Activated CD8-positive, alpha-beta T cell treated with anti-CD3 and anti-CD28 coated beads for 36 hours (primary cell): ENCODE measurements at regions not wholly inside any gene's neighbourhood (a gene's known extent, or its start where the extent isn't known, plus 50 kb on each side); places are given as distances from the start of the nearest gene placed in this dataset.
A peak's percentile ranks its signal among the peaks of the same experiment; 100 is the strongest.

ENCODE experiments used
- ATAC-seq: fragments of 200-7000 bp; cut with Tn5 transposase; one replicate; pipeline ENCODE4 v1.10.0; 2021; ENCODE audit warnings: mild to moderate bottlenecking, moderate library complexity
- CTCF ChIA-PET: fragments of 350-600 bp; sonication (Branson Sonifier 250); formaldehyde crosslinking; loops from one replicate; lab custom pipeline; 2021; ENCODE audit warnings: antibody characterized with exemption; lab: Charles Lee
- POLR2A ChIA-PET: fragments of 350-600 bp; sonication (Branson Sonifier 250); formaldehyde crosslinking; loops from one replicate; lab custom pipeline; 2021; ENCODE audit warnings: antibody characterized with exemption; lab: Charles Lee
- DNase-seq: peaks from one replicate; pipeline ENCODE4 v3.0.0-alpha.2; 2020
- H3K27ac Mint-ChIP-seq: one replicate; pipeline ENCODE4 v1.8.0; 2021; ENCODE audit warnings: mild to moderate bottlenecking, mixed read lengths
- H3K27me3 Mint-ChIP-seq: one replicate; pipeline ENCODE4 v1.8.0; 2021; ENCODE audit warnings: mixed read lengths
- H3K36me3 Mint-ChIP-seq: one replicate; pipeline ENCODE4 v1.8.0; 2021; ENCODE audit warnings: low read depth, mixed read lengths
- H3K4me1 Mint-ChIP-seq: one replicate; pipeline ENCODE4 v1.8.0; 2021; ENCODE audit warnings: low read depth, mixed read lengths
- H3K4me3 Mint-ChIP-seq: one replicate; pipeline ENCODE4 v1.8.0; 2021; ENCODE audit warnings: mild to moderate bottlenecking, moderate library complexity, mixed read lengths
- H3K9me3 Mint-ChIP-seq: one replicate; pipeline ENCODE4 v1.8.0; 2021; ENCODE audit warnings: mixed read lengths
- intact Hi-C: fragments of 100-400 bp; cut with micrococcal nuclease; formaldehyde crosslinking; loops from one replicate; pipeline ENCODE4 v1.10.0; 2022
- TF ChIP-seq, protein P1 (sequence below): fragments of 200-600 bp; IDR thresholded peaks from one replicate; pipeline ENCODE4 v1.8.0; 2022; ENCODE audit warnings: antibody characterized with exemption, mild to moderate bottlenecking

DNA sequence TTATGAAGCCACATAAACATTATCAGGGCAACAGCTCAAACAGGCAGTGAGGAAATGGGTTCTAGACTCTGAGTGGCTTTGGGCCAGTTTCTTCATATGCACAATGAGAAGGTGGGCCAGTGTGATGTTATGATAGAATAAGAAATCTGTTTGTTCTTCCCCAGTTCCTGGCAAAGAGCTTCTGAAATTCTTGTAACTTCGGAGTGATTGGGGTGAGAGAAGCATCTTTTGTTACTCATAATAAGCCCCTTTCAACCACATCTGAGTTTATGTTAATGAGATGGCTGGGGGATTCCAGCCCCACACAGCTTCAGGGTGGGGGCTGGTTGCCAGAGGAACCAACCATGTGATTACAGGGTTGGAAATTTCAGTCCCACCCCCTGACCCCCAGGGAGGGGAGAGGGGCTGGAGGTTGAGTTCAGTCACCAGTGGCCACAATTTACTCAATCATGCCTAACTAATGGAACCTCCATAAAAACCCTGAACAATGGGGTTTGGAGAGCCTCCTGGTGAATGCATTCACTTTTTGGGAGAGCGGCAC lies 57.0 kb upstream of the FRMD4B start:
- TF ChIP-seq, protein P1, sequence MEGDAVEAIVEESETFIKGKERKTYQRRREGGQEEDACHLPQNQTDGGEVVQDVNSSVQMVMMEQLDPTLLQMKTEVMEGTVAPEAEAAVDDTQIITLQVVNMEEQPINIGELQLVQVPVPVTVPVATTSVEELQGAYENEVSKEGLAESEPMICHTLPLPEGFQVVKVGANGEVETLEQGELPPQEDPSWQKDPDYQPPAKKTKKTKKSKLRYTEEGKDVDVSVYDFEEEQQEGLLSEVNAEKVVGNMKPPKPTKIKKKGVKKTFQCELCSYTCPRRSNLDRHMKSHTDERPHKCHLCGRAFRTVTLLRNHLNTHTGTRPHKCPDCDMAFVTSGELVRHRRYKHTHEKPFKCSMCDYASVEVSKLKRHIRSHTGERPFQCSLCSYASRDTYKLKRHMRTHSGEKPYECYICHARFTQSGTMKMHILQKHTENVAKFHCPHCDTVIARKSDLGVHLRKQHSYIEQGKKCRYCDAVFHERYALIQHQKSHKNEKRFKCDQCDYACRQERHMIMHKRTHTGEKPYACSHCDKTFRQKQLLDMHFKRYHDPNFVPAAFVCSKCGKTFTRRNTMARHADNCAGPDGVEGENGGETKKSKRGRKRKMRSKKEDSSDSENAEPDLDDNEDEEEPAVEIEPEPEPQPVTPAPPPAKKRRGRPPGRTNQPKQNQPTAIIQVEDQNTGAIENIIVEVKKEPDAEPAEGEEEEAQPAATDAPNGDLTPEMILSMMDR, result no peak
- H3K4me1 Mint-ChIP-seq, result peaks cover 5% of the 10 kb centered on the region
- peaks cover 11% of the 10 kb centered on the region for H3K27me3 Mint-ChIP-seq
- ChIA-PET CTCF (interaction anchor here (1.2 to 4.0 kb wide), 3 partner anchors 12 to 33 kb away, joined by 3 to 25 read pairs (median 7); no protein-coding TSS in a partner anchor), POLR2A (interaction anchor here (0.9 kb wide), 1 partner anchor 231 kb away, joined by 3 read pairs; no protein-coding TSS in a partner anchor)
- H3K27ac Mint-ChIP-seq, result no peak overlapping the region
- intact Hi-C loops, result no loop called here
- no peaks in the 10 kb centered on the region for H3K9me3 Mint-ChIP-seq
- ATAC-seq, result peak; percentile 78
- peak; percentile 39 for DNase-seq
- H3K36me3 Mint-ChIP-seq, result no peaks in the 10 kb centered on the region
- H3K4me3 Mint-ChIP-seq, result no peak overlapping the region

DNA sequence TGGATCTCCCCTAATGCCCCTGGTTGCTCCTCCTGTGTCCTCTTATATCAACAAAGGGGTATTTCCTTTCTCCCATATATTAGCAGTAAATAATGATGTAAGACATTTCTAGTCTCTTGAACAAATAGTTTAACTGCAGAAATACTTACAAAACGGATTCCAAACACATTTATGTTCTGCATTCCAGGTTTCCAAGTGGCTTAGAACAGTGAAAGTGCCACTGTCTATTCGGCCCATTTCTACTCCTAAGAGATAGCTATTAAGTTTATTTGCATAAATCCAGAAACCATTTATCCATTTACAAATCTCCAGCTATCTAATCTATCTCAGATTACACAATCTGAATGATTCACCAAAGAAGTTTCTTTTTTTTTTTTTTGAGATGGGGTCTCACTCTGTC lies 55.8 kb upstream of the FRMD4B start:
- Mint-ChIP-seq H3K9me3 (no peaks in the 10 kb centered on the region), H3K27ac (no peak overlapping the region), H3K27me3 (peaks cover 9% of the 10 kb centered on the region), H3K36me3 (no peaks in the 10 kb centered on the region), H3K4me3 (no peak overlapping the region), H3K4me1 (peaks cover 5% of the 10 kb centered on the region)
- DNase-seq (no peak), ATAC-seq (no peak)
- CTCF ChIA-PET, result interaction anchor here (0.8 to 4.0 kb wide), 7 partner anchors 16 to 320 kb away, joined by 3 to 25 read pairs (median 5); no protein-coding TSS in a partner anchor
- intact Hi-C loops, result no loop called here
- POLR2A ChIA-PET, result interaction anchor here (0.9 kb wide), 1 partner anchor 230 kb away, joined by 3 read pairs; no protein-coding TSS in a partner anchor
- TF ChIP-seq, protein P1, result no peak

- TF ChIP-seq, protein P1, result no peak
- Mint-ChIP-seq H3K4me3 (no peak overlapping the region), H3K9me3 (no peaks in the 10 kb centered on the region), H3K27ac (no peak overlapping the region), H3K4me1 (peaks cover 9% of the 10 kb centered on the region), H3K36me3 (no peaks in the 10 kb centered on the region), H3K27me3 (peaks cover 6% of the 10 kb centered on the region)
- ATAC-seq (no peak), DNase-seq (no peak)
- ChIA-PET CTCF (interaction anchor here (0.7 to 4.0 kb wide), 8 partner anchors 15 to 320 kb away, joined by 3 to 25 read pairs (median 5); no protein-coding TSS in a partner anchor), POLR2A (no interaction called here)
- intact Hi-C loops, result no loop called here
Observed at GRCh38 chr3:69441040-69441439, 55.2 kb upstream of the FRMD4B start.

GRCh38 chr3:69439643-69440270 lies 53.9 kb upstream of the FRMD4B start:
- Mint-ChIP-seq H3K4me3 (no peak overlapping the region), H3K27me3 (peaks cover 6% of the 10 kb centered on the region), H3K9me3 (no peaks in the 10 kb centered on the region), H3K36me3 (no peaks in the 10 kb centered on the region), H3K27ac (no peak overlapping the region), H3K4me1 (peaks cover 20% of the 10 kb centered on the region)
- POLR2A ChIA-PET, result no interaction called here
- DNase-seq (no peak), ATAC-seq (no peak)
- CTCF ChIA-PET, result interaction anchor here (0.6 to 4.0 kb wide), 9 partner anchors 14 to 327 kb away, joined by 3 to 25 read pairs (median 3); no protein-coding TSS in a partner anchor
- TF ChIP-seq, protein P1, result peak; percentile 63
- intact Hi-C loops, result loop anchor here (10.0 kb wide), 1 partner anchor 235 kb away; no protein-coding TSS in a partner anchor

DNA sequence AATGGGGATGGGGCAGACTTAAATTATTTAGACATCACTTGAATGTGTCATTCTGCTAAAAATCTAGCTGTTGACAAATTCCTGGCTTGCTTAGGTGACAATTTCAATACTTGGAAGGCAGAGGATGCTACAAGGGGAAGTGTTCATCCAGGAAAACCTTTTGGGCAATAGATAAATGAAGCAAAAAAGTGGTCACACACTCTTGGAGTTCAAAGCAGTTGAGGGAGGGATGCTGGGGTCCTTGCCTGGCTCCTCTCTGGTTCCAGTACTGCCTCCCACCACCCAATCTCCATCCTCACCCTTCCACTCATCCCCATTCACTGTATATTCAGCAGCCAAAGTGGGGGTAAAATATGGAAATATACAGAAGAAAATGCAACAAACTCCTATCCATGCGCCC lies 52.6 kb upstream of the FRMD4B start:
- CTCF ChIA-PET, result no interaction called here
- no peaks in the 10 kb centered on the region for H3K36me3 Mint-ChIP-seq
- peaks cover 31% of the 10 kb centered on the region for H3K4me1 Mint-ChIP-seq
- no peaks in the 10 kb centered on the region for H3K9me3 Mint-ChIP-seq
- no peak for ATAC-seq
- POLR2A ChIA-PET, result no interaction called here
- no peak for DNase-seq
- intact Hi-C loops, result loop anchor here (10.0 kb wide), 1 partner anchor 236 kb away; no protein-coding TSS in a partner anchor
- H3K27ac Mint-ChIP-seq, result no peak overlapping the region
- peaks cover 11% of the 10 kb centered on the region for H3K27me3 Mint-ChIP-seq
- no peak overlapping the region for H3K4me3 Mint-ChIP-seq
- TF ChIP-seq, protein P1, result no peak
